GM21367 (cell line): ENCODE measurements at regions not wholly inside any gene's neighbourhood (a gene's known extent, or its start where the extent isn't known, plus 50 kb on each side); places are given as distances from the start of the nearest gene placed in this dataset.
"Not testable (repeated sequence)": the region's sequence is repeated elsewhere in the genome, so short reads cannot be mapped to it uniquely, and the experiment has no call there.

Experiments
- ATAC-seq: cut with Tn5 transposase; IDR thresholded peaks from one replicate; pipeline ENCODE4 v1.9.1; 2021; ENCODE audit not compliant: unreplicated experiment

DNA sequence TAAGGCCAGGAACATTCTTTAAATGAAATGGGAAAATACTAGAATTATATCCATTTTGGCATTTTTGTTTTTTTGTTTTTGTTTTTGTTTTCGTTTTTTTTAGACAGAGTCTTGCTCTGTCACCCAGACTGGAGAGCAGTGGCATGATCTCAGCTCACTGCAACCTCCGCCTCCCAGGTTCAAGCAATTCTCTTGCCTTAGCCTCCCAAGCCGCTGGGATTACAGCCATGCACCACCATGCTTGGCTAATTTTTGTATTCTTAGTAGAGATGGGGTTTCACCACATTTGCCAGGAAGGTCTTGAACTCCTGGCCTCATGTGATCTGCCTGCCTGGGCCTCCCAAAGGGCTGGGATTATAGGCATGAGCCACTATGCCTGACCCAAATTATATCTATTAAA, 520.7 kb upstream of the RORB start:
- ATAC-seq = not testable (repeated sequence)

DNA sequence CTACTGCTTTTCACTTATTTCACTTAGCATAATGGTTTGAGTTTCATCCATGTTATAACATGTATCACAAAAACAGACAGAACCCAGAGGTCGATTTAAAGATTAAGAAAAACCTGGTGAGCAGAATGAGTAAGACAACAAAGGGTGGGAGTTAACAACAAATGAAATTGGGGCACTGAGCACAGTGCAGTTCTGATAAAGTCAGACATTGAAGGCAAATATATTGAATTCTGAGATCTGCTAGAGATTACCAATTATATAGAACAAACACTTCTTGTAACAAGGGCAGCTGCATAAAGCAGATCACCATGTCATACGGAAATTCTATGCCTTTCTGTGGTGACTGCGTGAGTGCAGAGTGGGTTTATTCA, 517.3 kb upstream of the RORB start:
- ATAC-seq = no peak

GRCh38 chr9:73980754-73981153, 516.4 kb upstream of the RORB start:
- no peak for ATAC-seq

DNA sequence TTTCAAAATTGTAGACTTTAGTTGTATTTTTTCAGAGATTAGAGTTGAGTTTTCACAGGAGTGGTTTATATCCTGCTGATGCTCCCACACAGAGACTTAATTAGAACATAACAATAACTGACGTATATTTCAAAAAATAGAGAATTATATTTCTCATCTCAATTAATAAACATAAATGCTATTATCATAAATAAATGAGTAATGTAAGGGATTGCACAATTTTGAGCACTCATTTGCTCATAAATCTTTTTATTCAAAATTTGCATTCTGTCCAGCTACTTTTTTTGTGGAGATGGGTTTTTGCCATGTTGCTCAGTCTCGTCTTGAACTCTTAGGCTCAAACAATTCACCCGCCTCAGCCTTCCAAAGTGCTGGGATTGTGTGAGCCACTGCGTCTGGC, 515.7 kb upstream of the RORB start:
- no peak for ATAC-seq

GRCh38 chr9:73995836-73996235, 501.3 kb upstream of the RORB start:
- ATAC-seq = no peak

GRCh38 chr9:73996844-73997243, 500.3 kb upstream of the RORB start:
- ATAC-seq = no peak

DNA sequence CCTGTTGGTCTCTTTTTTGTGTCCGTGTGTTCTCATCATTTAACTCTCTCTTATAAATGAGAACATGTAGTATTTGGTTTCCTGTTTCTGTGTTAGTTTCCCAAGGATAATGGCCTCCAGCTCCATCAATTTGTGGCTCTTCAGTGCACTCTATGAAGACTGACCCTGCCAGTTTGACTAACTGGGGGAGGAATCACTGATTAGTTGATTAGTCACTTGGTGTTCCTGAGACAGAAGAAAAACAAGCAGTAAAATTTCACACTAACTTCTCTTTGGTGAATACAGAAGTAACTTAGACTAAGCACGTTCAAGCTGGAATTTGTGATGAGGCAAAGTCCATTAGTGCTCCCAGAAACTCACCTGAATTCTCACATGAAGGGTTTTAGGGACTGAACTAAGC, 495.8 kb upstream of the RORB start:
- ATAC-seq = no peak

- ATAC-seq = no peak
These were observed 490.2 kb upstream of the RORB start for GRCh38 chr9:74006935-74007334.

- no peak for ATAC-seq
These were observed 489.3 kb upstream of the RORB start for GRCh38 chr9:74007833-74008232.

DNA sequence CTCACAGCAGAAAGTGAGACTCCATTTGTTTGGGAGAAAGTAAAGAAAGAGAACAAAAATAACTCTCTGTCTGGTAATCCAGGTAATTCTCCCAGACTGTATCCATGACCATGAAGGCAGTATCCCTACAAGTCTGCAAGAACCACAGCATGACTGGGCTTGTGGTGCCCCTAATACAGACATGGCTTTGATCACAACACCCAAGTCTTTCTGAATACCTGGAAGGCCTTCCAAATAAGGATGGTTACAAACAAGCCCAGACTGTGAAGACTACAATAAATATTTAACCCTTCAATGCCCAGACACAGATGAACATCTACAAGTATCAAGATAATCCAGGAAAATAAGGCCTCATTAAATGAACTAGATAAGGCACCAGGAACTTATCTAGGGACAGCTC, 481.1 kb upstream of the RORB start:
- ATAC-seq = no peak

DNA sequence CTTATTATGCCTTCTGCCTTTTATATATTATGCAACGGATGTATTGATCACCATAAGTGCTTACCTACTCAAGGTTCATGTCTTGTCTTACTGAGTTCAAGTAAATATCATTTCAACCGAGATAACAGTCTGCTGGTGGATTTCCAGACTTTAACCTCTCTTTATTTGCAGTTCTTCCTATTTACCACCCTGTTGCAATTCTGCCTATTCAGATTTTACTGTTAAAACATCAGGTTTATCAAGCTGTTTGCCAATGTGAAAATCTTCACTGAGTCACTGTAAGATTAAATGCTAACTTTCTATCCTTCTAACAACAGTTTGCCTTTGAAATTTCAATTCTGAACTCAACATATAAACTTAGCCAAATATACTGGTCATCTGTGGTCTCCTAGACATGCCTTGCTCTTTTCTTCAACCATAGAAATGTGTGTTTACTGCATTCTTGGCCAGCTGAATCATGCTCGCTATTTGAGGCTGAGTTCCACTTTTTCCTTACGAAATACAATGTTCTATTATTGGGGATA, 471.7 kb upstream of the RORB start:
- no peak for ATAC-seq

GRCh38 chr9:74032421-74032820, 464.7 kb upstream of the RORB start:
- no peak for ATAC-seq

DNA sequence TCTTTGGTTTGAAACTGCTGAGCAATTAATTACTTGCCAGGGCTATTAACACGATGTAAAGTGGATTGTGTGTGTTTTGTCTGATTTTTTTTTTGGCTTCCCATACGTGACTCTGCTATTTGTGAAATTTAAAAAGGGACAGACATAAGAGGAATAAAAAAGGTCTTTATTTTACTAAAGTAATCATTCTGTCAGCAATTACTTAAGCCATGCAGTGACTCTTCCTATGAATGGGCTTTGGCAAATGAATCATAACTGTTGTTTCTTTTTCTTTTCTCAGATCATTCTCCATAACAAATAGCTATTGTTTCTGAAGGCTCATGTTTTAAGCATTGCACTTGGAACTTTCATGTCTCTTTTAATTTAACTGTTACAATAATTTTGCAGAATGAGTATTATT, 461.3 kb upstream of the RORB start:
- no peak for ATAC-seq

DNA sequence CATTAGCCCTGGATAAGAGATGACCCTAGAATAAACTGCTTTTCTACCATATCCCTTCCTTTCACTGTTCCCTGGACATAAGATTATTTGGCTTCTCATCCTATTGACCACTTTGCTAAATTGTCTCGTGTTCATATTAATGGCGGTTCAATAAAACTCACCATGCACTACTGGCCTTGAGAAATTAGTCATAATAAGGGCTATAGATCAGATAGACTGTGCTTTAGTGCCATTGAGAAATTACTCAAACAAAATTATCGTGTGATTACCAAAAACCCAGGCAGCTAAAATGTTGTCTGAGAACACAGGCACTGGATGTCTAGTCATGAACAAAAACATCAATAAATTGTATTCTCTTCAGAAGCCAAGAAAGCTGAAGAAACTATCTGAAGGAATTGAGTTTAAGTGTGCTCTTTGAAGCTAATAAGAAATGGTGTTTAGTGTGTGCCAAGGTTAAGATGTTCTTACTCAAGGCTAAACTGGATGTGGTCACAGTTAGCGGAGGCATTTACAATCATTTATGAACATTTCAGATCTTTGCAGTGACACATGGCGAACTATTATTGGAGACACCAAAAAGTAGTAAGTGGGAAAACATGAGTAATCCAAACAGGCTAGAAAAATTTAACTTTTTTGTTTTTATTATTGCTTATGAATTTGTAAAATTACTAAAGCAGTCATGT, 460.4 kb upstream of the RORB start:
- no peak for ATAC-seq

GRCh38 chr9:74037274-74037673, 459.9 kb upstream of the RORB start:
- ATAC-seq = no peak

DNA sequence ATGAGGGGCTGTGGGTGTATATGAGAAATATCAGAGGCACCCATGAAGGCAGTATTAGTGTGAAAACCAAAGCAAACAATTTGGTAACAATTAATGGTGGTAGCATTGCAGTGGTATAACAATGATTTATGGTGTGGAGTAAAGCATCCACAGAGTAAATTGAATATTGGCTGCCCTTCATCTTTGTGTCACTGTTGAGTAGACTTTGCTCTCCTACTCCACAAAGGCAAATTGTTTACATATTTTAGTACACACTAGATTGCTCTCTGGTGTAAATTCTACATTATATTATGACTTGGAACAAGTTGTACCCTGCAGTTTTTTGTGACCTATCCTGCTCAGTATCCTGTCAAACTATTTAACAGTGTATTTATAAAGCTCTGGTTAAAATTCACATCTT, 455.5 kb upstream of the RORB start:
- no peak for ATAC-seq

GRCh38 chr9:74044844-74045243, 452.3 kb upstream of the RORB start:
- no peak for ATAC-seq

DNA sequence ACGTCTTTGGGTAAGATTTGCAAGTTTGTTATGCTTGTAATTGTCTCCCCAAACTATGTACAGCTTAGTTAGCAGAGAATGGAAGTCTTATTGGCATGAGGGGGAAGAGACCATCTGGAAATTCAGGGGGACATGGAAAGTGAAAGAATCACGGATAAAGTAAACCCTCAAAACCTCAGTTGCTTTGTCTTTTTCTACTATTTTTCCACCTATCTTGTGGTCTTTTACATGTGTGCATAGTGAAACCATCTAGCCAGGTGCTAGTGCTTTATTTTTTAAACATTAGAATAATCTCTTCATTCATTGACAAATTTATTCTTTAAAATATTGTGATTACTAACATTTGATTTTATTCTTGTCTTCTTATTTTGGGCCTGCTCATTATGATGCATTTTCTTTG, 441.1 kb upstream of the RORB start:
- no peak for ATAC-seq

GRCh38 chr9:74057051-74057450, 440.1 kb upstream of the RORB start:
- not testable (repeated sequence) for ATAC-seq

DNA sequence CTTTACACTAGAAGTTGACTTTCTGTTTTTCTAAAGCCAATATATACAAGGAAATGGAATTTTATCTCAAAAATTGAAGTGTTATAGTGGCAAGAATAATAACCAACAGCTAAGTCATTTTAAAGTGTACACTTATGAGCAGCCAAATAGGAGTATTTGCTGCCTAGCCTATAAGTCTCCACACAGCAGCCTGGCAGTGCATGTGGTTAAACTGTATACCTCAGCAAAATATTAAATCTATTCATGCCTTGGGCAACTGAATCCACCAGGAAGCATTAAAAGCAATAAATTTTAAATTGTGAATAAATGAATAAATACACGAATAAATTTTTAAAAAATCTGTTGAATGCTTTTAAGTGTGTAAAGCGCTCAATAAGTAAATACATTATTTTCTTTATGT, 432.4 kb upstream of the RORB start:
- no peak for ATAC-seq

DNA sequence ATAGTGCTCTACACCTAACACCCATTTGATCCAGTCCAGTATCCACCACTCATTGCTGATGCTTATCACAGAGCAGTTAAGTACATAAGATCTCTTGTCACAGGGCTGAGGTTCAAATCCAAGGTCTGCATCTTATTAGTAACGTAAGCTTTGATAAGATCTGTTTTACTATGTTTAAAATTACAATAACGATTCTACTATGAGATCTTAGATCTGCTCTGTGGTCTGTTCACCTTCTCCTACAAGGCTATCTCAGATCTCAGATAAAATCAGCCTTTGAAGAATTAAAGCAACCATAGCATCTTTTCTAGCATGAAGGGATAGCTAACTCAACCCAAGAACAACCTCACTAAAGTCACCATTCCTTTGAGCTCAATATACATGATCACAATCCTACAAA, 431.0 kb upstream of the RORB start:
- ATAC-seq = no peak

DNA sequence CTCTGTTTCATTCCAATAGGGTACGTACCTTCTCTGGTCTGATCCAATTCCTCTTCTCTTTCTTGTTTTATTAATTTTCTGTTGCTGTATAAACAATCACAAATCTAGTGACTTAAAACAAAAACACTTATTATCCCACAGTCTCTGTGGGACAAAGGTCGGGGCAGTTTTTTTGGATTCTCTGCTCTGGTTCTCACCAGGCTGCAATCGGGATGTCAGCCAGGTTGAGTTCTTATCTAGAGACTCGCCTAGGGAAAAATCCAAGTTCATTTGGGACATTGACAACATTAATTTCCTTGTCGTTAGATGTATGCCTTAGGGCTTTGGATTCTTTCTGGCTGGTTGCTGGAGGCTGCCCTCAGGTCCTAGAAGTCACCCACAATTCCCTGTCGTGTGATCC, 430.5 kb upstream of the RORB start:
- ATAC-seq = no peak

DNA sequence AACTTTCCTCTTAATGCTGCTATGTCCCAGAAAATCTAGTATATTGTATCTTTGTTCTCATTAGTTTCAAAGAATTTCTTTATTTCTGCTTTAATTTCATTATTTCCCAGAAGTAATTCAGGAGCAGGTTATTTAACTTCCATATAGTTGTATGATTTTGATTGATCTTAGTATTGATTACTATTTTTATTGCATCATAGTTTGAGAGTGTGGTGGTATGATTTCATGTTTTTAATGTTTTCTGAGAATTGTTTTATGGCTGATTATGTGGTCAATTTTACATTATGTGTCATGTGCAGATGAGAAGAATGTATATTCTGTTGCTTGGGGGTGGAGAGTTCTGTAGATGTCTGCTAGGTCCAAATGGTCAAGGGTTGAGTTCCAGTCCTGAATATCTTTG, 425.6 kb upstream of the RORB start:
- no peak for ATAC-seq
